ENCODE measurements at regions not wholly inside any gene's neighbourhood (a gene's known extent, or its start where the extent isn't known, plus 50 kb on each side); places are given as distances from the start of the nearest gene placed in this dataset.
"Not testable (repeated sequence)": the region's sequence is repeated elsewhere in the genome, so short reads cannot be mapped to it uniquely, and the experiment has no call there.

- DNase-seq (ENCODE audit: low read depth): no peak
These were observed 51.8 kb upstream of the PMAIP1 start for GRCh38 chr18:59848002-59848401.

DNA sequence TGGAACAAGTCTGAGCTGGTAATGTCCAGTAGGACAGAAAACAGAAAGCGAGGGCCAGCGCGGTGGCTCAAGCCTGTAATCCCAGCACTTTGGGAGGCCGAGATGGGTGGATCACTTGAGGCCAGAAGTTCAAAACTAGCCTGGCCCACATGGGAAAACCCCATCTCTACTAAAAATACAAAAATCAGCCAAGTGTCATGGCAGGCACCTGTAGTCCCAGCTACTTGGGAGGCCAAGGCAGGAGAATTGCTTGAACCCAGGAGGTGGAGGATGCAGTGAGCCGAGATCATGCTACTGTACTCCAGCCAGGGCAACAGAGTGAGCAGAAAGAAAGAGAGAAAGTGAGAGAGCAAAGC lies 52.3 kb upstream of the PMAIP1 start:
- DNase-seq (ENCODE audit: low read depth): not testable (repeated sequence)

- no peak for DNase-seq (ENCODE audit: low read depth)
These were observed 52.8 kb upstream of the PMAIP1 start for GRCh38 chr18:59846814-59847490.

DNA sequence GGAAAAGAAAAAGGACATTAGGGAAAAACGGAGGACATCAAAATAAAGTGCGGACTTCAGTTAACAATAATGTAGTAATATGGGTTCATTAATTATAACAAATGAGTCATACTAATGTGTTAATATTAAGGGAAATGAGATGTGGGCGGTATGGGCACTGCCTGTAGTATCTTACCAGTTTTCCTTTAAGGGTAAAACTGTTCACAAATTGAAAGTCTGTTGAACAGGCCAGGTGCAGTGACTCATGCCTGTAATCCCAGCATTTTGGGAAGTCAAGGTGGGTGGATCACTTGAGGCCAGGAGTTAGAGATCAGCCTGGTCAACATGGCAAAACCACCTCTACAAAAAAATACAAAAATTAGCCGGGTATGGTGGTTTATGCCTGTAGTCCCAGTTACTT lies 56.8 kb upstream of the PMAIP1 start:
- no peak for DNase-seq (ENCODE audit: low read depth)

- no peak for DNase-seq (ENCODE audit: low read depth)
These were observed 59.7 kb upstream of the PMAIP1 start for GRCh38 chr18:59839931-59840685.

DNA sequence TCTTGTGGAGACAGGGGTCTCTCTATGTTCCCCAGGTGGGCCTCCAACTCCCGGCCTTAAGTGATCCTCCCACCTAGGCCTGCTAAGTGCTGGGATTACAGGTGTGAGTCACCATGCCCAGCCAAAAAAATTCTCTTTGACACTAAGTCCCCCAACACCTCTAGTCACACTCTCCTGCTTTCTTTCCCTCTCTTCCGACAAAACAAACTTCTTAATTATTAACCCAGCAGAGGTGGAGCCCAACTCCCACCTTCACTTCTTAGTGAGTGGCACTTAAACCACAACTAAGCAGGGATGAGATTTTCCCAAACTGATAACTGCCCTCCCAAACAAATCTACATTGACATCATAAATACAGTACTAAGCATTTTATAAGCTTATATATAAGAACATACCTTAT lies 60.5 kb upstream of the PMAIP1 start:
- no peak for DNase-seq (ENCODE audit: low read depth)

GRCh38 chr18:59837586-59837985 lies 62.2 kb upstream of the PMAIP1 start:
- DNase-seq (ENCODE audit: low read depth): peak; percentile 4

DNA sequence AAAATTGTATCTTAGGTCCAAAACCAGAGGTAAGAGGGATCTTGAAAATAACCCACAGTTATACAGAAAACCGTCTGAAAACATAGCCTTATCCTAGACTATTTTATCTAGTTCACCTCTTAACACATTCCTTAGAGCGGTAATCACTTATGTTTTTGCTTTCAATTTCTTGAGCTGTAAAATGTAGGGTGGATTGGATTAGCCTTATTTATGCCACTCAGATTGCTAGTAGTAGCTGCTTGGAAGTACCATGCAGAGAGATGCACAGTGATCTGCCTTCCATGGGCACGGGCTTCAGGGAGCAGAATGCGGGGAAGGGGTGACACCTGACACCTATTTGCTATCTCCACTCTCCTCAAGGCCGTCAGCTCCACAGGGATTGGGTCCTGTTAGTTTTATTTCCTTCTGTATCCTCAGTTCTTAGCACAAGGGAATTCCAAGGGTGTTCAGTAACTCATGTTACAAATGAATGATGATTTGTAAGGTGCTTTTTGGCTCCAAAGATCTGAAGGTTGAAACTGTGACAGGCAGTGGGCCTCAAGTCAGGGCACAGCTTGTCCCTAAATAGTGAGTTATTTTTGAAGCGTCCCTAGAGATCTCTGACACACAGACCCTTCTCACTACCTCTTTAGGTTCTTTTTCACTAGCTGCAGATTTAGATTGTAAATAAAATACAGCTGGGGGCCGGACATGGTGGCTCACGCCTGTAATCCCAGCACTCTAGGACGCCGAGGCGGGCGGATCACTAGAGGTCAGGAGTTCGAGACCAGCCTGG lies 64.0 kb upstream of the PMAIP1 start:
- DNase-seq (ENCODE audit: low read depth): no peak

GRCh38 chr18:59834267-59834666 lies 65.5 kb upstream of the PMAIP1 start:
- DNase-seq (ENCODE audit: low read depth): no peak

- DNase-seq (ENCODE audit: low read depth): no peak
These were observed 66.0 kb upstream of the PMAIP1 start for GRCh38 chr18:59833785-59834184.

DNA sequence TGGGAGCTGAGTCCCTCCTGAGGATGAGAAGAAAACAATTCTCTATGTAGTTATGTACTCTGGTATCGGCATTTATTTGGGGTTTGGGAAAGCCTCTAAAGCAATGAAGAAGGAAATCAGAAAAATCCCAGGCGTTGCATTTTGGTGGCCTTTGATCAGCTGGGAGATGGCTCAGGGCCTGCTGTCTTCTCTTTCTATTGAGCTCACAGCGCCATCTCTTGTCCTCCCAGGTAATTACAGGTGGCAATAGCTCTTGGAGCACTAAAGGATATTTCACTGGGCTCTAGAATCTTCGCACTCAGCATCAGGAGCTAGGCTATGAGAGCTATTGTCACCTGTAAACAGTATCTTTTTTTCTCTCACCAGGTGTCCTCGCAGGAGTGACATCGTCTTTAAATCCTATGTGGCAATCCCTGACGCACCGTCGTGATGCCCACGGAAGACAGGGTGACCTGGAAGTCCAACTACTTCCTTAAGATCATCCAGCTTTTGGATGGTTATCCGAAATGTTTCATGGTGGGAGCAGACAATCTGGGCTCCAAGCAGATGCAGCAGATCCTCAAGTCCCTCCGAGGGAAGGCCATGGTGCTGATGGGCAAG lies 76.1 kb upstream of the PMAIP1 start:
- no peak for DNase-seq (ENCODE audit: low read depth)

DNA sequence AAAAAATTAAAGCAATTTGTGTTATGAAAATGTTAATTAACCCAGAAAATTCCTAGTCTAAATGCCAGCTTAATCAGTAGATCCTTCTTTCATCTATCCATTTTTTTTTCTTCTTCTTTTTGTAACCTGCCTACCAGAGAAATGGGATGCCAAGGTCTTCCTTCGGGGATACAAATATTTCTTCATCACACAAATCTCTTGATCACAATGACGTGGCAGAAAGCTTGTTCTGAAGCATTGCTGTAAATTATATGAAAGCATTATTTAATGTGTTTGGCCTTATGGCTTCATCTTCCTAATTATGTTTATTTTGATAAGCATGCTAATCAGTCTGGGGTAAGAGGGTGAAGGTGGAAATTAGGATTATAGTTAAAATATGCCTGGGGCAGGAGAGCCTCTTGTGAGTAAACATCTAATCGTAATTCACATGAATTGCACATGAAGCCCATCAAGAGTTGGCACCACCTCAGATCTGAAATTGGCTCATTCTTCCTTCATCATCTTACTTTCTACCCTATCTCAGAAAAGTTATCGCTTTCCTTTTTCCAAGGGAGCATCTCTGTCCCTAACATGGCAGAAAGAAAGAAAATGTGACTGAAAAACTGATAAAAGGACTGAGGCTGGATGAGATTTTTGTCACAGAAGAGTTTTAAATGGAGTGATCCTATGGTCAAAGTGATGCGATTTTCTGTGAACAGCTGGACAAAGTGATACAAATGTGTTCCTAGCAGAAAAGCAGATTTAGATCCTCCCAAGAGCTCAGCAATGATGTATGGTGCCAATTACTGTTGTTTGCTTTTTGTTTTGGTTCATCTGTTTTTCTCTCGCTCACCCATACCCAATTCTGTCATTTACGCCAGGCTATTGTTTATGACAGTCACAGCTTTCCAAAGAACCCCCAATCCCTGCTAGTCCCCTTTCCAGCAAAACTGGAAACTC lies 76.9 kb upstream of the PMAIP1 start:
- no peak for DNase-seq (ENCODE audit: low read depth)

DNA sequence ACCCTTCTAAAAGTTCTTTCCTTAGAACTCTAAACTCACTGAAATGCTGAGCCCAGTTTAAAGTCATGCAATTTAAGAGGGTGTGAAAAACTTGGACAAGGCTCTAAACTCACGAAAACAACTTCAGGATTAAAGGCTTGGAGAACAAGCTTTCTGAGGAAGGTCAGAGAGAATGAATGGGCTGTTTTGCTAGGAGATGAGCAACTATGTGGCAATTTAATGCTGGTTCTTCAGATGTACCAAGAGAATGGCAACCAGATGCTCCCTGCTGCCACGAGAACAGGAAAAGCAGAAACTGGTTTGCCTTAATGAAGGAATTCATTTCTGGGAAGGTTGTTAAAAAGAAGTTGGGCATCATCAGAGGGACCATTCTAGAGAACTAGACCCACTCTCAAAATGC lies 77.8 kb upstream of the PMAIP1 start:
- DNase-seq (ENCODE audit: low read depth): no peak

GRCh38 chr18:59820663-59821062 lies 79.1 kb upstream of the PMAIP1 start:
- no peak for DNase-seq (ENCODE audit: low read depth)

DNA sequence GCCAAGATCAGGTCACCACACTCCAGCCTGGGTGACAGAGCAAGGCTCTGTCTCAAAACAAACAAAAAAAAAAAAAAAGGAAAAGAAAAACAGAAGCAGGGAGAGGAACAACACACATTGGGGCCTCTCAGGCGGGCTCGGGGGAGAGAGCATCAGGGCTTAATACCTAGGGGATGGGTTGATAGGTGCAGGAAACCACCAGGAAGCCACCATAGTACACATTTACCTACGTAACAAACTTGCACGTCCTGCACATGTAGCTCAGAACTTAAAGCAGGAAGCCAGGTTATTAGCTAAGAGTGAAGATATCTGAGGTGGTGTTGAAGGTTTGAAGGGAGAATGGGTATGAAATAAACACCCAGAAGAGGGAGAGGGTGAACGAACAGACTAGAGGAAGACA lies 81.0 kb upstream of the PMAIP1 start:
- DNase-seq (ENCODE audit: low read depth): no peak

DNA sequence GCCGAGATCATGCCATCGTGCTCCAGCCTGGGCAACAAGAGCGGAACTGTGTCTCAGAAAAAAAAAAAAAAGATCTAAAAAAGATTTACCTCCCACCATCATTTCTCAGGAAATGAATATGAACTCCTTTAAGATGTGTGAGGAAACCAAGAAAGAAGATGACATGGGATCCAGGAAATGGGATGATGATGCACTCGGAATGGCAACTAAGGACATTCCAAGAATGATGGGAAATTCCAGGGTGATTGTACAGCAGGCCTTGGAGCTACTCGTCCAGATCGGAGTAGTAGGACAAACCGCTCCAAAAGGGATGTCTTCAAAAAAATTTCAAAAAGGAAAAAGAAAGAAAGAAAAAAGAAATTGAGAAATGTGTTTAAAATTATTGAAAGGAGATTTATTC lies 84.9 kb upstream of the PMAIP1 start:
- no peak for DNase-seq (ENCODE audit: low read depth)

GRCh38 chr18:59813942-59814341 lies 85.9 kb upstream of the PMAIP1 start:
- no peak for DNase-seq (ENCODE audit: low read depth)

- DNase-seq (ENCODE audit: low read depth): no peak
These were observed 88.9 kb upstream of the PMAIP1 start for GRCh38 chr18:59810735-59811520.

DNA sequence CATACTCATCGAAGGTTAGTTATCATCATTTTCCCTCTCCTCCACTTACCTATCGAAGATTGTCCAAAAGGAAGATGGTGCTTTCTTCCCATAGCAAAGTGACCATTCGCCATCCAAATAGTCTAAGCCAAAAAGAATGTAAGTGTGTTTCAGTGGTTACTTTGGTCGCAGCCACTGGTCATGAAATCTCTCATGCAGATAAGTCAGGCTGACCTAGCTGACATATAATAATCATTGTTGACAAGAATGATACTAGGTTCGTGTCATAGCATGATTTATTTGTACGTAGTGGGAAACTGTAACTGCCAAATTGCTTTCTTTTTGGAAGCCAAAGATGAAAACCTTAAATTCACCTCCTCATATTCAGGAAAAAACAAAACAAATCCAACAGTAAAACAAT lies 89.6 kb upstream of the PMAIP1 start:
- no peak for DNase-seq (ENCODE audit: low read depth)

GRCh38 chr18:59802031-59802430 lies 97.8 kb upstream of the PMAIP1 start:
- no peak for DNase-seq (ENCODE audit: low read depth)

DNA sequence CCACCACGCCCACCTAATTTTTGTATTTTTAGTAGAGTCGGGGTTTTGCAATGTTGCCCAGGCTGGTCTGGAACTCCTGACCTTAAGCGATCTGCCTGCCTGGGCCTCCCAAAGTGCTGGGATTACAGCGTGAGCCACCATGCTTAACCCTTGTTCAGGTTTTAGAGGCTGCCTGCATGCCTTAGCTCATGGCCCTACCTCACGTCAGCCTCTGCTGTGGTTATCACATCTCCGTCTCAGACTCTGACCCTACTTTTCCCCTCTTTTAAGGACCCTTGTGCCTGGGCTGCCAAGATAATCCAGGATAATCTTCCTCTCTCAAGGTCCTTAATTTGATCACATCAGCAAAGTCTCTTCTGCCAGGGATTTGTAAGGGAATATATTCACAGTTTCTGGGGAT lies 98.2 kb upstream of the PMAIP1 start:
- DNase-seq (ENCODE audit: low read depth): no peak
